Tibial artery (tissue), 4 donors: ENCODE measurements at regions not wholly inside any gene's neighbourhood (a gene's known extent, or its start where the extent isn't known, plus 50 kb on each side); places are given as distances from the start of the nearest gene placed in this dataset.

Experiments used
- DNase-seq, 2 donors: peaks; one replicate each; pipeline ENCODE4 v3.0.0-alpha.2; 2019
- H3K27ac ChIP-seq, 2 donors: fragments of 200-600 bp; sonication (generic) in 1 of 2; 1 replicate in 1 of 2; 2 replicates in 1 of 2; pipeline ENCODE4 v1.5.1; 2018 to 2019; ENCODE audit warnings: mild to moderate bottlenecking in 1 of 2
- H3K27me3 ChIP-seq, 2 donors: fragments of 200-600 bp; sonication (generic) in 1 of 2; one replicate each; pipeline versions ENCODE4 v1.5.1 to v1.6.0; 2016 to 2019
- H3K36me3 ChIP-seq, 3 donors: fragments of 200-600 bp; sonication (generic) in 2 of 3; one replicate each; pipeline ENCODE4 v1.5.1; 2016 to 2019; ENCODE audit warnings: mild to moderate bottlenecking in 2 of 3
- H3K4me1 ChIP-seq, 4 donors: fragments of 200-600 bp; sonication (generic) in 2 of 4; 1 replicate in 3 of 4; 2 replicates in 1 of 4; pipeline ENCODE4 v1.5.1; 2016 to 2019
- H3K4me3 ChIP-seq, 2 donors: fragments of 200-600 bp; sonication (generic) in 1 of 2; 1 replicate in 1 of 2; 2 replicates in 1 of 2; pipeline ENCODE4 v1.5.1; 2018 to 2019; ENCODE audit warnings: mild to moderate bottlenecking in 2 of 2
- H3K9me3 ChIP-seq, 3 donors: fragments of 200-600 bp; sonication (generic) in 1 of 3; one replicate each; pipeline ENCODE4 v1.5.1; 2016 to 2019
- intact Hi-C: fragments of 100-400 bp; cut with DNase I; formaldehyde crosslinking; loops from one replicate; pipeline ENCODE4 v1.15.0; 2023; ENCODE audit warnings: low total_unique reads
- TF ChIP-seq, protein P1 (sequence below), 2 experiments: fragments of 200-600 bp in 1 of 2; fragments of 450-650 bp in 1 of 2; IDR thresholded peaks; one replicate each; pipeline ENCODE4 v1.5.1; 2017 to 2019; ENCODE audit warnings: antibody characterized with exemption in 2 of 2, mild to moderate bottlenecking in 1 of 2, moderate library complexity in 1 of 2

GRCh38 chr1:56190806-56191365 is 388.5 kb downstream of the PLPP3 start:
- Histone ChIP-seq H3K4me1 (peaks cover 0 to 7% (median 0%) of the 10 kb centered on the region in 4 donors), H3K36me3 (no peaks in the 10 kb centered on the region), H3K4me3 (no peak overlapping the region), H3K9me3 (no peaks in the 10 kb centered on the region), H3K27me3 (no peaks in the 10 kb centered on the region), H3K27ac (no peak overlapping the region)
- peak in 1 of 2 donors; percentile 35 for DNase-seq
- intact Hi-C loops = no loop called here
- TF ChIP-seq, protein P1, sequence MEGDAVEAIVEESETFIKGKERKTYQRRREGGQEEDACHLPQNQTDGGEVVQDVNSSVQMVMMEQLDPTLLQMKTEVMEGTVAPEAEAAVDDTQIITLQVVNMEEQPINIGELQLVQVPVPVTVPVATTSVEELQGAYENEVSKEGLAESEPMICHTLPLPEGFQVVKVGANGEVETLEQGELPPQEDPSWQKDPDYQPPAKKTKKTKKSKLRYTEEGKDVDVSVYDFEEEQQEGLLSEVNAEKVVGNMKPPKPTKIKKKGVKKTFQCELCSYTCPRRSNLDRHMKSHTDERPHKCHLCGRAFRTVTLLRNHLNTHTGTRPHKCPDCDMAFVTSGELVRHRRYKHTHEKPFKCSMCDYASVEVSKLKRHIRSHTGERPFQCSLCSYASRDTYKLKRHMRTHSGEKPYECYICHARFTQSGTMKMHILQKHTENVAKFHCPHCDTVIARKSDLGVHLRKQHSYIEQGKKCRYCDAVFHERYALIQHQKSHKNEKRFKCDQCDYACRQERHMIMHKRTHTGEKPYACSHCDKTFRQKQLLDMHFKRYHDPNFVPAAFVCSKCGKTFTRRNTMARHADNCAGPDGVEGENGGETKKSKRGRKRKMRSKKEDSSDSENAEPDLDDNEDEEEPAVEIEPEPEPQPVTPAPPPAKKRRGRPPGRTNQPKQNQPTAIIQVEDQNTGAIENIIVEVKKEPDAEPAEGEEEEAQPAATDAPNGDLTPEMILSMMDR (IDR thresholded peaks at IDR 0.05) = no peak

GRCh38 chr1:56189946-56190805 is 389.2 kb downstream of the PLPP3 start:
- no peaks in the 10 kb centered on the region for H3K9me3 ChIP-seq
- intact Hi-C loops = no loop called here
- H3K27me3 ChIP-seq = no peaks in the 10 kb centered on the region
- peaks cover 0 to 7% (median 0%) of the 10 kb centered on the region in 4 donors for H3K4me1 ChIP-seq
- H3K36me3 ChIP-seq = no peaks in the 10 kb centered on the region
- no peak overlapping the region for H3K27ac ChIP-seq
- H3K4me3 ChIP-seq = no peak overlapping the region
- no peak for DNase-seq
- TF ChIP-seq, protein P1 (IDR thresholded peaks at IDR 0.05) = no peak

- Histone ChIP-seq H3K9me3 (no peaks in the 10 kb centered on the region), H3K27ac (no peak overlapping the region), H3K27me3 (no peaks in the 10 kb centered on the region), H3K4me1 (peaks cover 0 to 7% (median 0%) of the 10 kb centered on the region in 4 donors), H3K36me3 (no peaks in the 10 kb centered on the region), H3K4me3 (no peak overlapping the region)
- no peak for DNase-seq
- TF ChIP-seq, protein P1 (IDR thresholded peaks at IDR 0.05) = no peak
- intact Hi-C loops = no loop called here
These were observed 389.9 kb downstream of the PLPP3 start for GRCh38 chr1:56189454-56189853.

GRCh38 chr1:56188855-56189254 is 390.5 kb downstream of the PLPP3 start:
- no peak overlapping the region for H3K27ac ChIP-seq
- intact Hi-C loops = no loop called here
- TF ChIP-seq, protein P1 (IDR thresholded peaks at IDR 0.05) = no peak
- H3K27me3 ChIP-seq = no peaks in the 10 kb centered on the region
- H3K4me3 ChIP-seq = no peak overlapping the region
- H3K4me1 ChIP-seq = peaks cover 0 to 7% (median 0%) of the 10 kb centered on the region in 4 donors
- no peak for DNase-seq
- no peaks in the 10 kb centered on the region for H3K9me3 ChIP-seq
- H3K36me3 ChIP-seq = no peaks in the 10 kb centered on the region

- Histone ChIP-seq H3K27ac (no peak overlapping the region), H3K27me3 (no peaks in the 10 kb centered on the region), H3K36me3 (no peaks in the 10 kb centered on the region), H3K9me3 (no peaks in the 10 kb centered on the region), H3K4me1 (peaks cover 0 to 7% (median 0%) of the 10 kb centered on the region in 4 donors), H3K4me3 (no peak overlapping the region)
- no peak for DNase-seq
- TF ChIP-seq, protein P1 (IDR thresholded peaks at IDR 0.05) = no peak
- intact Hi-C loops = no loop called here
These were observed 391.1 kb downstream of the PLPP3 start for GRCh38 chr1:56188221-56188620.
